ENCODE measurements at regions not wholly inside any gene's neighbourhood (a gene's known extent, or its start where the extent isn't known, plus 50 kb on each side); places are given as distances from the start of the nearest gene placed in this dataset.

DNA sequence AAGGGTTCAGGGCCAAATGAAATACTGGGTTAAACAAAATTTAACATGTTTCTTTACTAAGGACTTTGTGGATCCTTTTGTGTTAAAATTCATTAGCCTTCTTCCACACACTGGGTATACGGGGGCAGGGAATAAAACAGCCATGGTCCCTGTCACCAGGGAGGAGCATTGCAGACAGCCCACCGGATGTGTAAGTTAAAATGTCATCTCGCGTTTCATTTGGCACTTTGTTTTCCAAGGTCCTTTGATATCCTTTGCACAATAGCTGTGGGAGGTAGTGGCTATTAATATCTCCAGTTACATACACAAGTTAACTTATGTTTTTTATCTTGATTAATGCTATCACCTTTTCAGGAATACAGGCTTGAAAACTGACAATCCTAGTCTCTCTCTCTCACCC, 172.7 kb downstream of the BARHL2 start:
- Histone ChIP-seq H3K9ac (ENCODE audit: low read length) (no peak overlapping the region), H4K20me1 (ENCODE audit: insufficient read depth) (no peaks in the 10 kb centered on the region), H3K79me2 (ENCODE audit: insufficient read depth, low read length) (no peaks in the 10 kb centered on the region), H3K9me2 (ENCODE audit: insufficient read depth) (no peaks in the 10 kb centered on the region), H2AFZ (ENCODE audit: low read depth, low read length, poor library complexity, severe bottlenecking) (no peak overlapping the region), H3K4me2 (ENCODE audit: low read length) (no peak overlapping the region), H3K4me1 (ENCODE audit: control insufficient read depth in 1 of 2, insufficient read depth in 2 of 2, low read length in 2 of 2) (no peaks in the 10 kb centered on the region), H3K27ac (ENCODE audit: low read depth, low read length) (no peak overlapping the region), H3K36me3 (ENCODE audit: control insufficient read depth in 1 of 2, insufficient read depth in 2 of 2, low read length in 2 of 2) (no peaks in the 10 kb centered on the region), H3K4me3 (replicated peaks in 1 of 2; ENCODE audit: low read depth in 1 of 2, low read length in 2 of 2) (no peak overlapping the region), H3K9me3 (ENCODE audit: control insufficient read depth in 1 of 2, insufficient read depth in 1 of 2, low read depth in 1 of 2, low read length in 2 of 2) (no peaks in the 10 kb centered on the region), H3K27me3 (ENCODE audit: insufficient read depth, low read length) (peaks cover 45% of the 10 kb centered on the region)
- ChIA-PET CTCF (no interaction called here), RAD21 (ENCODE audit: low non-redundant PET in 1 of 2, low total read pairs in 2 of 2, uncharacterized antibody in 2 of 2, unreplicated experiment in 2 of 2) (no interaction called here), POLR2A (no interaction called here)
- intact Hi-C loops (cut with micrococcal nuclease) = no loop called here
- ATAC-seq (no peak), DNase-seq (ENCODE audit: low read depth, low spot score) (no peak)
- TF ChIP-seq SRF (IDR thresholded peaks at IDR 0.05; ENCODE audit: low read depth) = no peak
- no peak for TF ChIP-seq ELF1 (IDR thresholded peaks at IDR 0.05; ENCODE audit: borderline replicate concordance, low read depth)
- no peak for TF ChIP-seq TCF7L2 (IDR thresholded peaks at IDR 0.05; ENCODE audit: borderline replicate concordance, extremely low read depth, insufficient read depth, insufficient read length)
- TF ChIP-seq FOSL1 (IDR thresholded peaks at IDR 0.05; ENCODE audit: low read depth) = no peak
- no peak for TF ChIP-seq SP1 (IDR thresholded peaks at IDR 0.05; ENCODE audit: low read depth)
- TF ChIP-seq POLR2AphosphoS5 (IDR thresholded peaks at IDR 0.05; ENCODE audit: low read depth, low read length) = no peak
- TF ChIP-seq POLR2A (IDR thresholded peaks at IDR 0.05; ENCODE audit: borderline replicate concordance, extremely low read depth, insufficient read depth, insufficient read length) = no peak
- no peak for TF ChIP-seq CTCF (IDR thresholded peaks at IDR 0.05 in 2 of 3, conservative IDR thresholded peaks at IDR 0.05 in 1 of 3; ENCODE audit: borderline replicate concordance in 1 of 3, insufficient read depth in 1 of 3, low read depth in 2 of 3, low read length in 2 of 3)
- TF ChIP-seq JUND (IDR thresholded peaks at IDR 0.05) = no peak
- TF ChIP-seq EZH2 (IDR thresholded peaks at IDR 0.05) = no peak
- no peak for TF ChIP-seq RAD21 (IDR thresholded peaks at IDR 0.05; ENCODE audit: low read depth)
- TF ChIP-seq, protein P1, sequence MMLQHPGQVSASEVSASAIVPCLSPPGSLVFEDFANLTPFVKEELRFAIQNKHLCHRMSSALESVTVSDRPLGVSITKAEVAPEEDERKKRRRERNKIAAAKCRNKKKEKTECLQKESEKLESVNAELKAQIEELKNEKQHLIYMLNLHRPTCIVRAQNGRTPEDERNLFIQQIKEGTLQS (IDR thresholded peaks at IDR 0.05) = no peak
- no TSS peak for BruUV-seq (replicated peaks)
